Nephron progenitor cell (in vitro differentiated cells): ENCODE measurements at regions not wholly inside any gene's neighbourhood (a gene's known extent, or its start where the extent isn't known, plus 50 kb on each side); places are given as distances from the start of the nearest gene placed in this dataset.
A peak's percentile ranks its signal among the peaks of the same experiment; 100 is the strongest.

ENCODE experiments used
- DNase-seq: peaks from one replicate; pipeline ENCODE4 v3.0.0; 2021
- H3K27ac Mint-ChIP-seq: 2 replicates; pipeline ENCODE4 v1.8.0; 2021; ENCODE audit warnings: mild to moderate bottlenecking, moderate library complexity, mixed read lengths
- H3K27me3 Mint-ChIP-seq: 2 replicates; pipeline ENCODE4 v1.8.0; 2021; ENCODE audit warnings: mild to moderate bottlenecking, low read depth, mixed read lengths; ENCODE audit not compliant: poor library complexity
- H3K36me3 Mint-ChIP-seq: 2 replicates; pipeline ENCODE4 v1.8.0; 2021; ENCODE audit warnings: low read depth, mixed read lengths
- H3K4me1 Mint-ChIP-seq: 2 replicates; pipeline ENCODE4 v1.8.0; 2021; ENCODE audit warnings: mixed read lengths
- H3K4me3 Mint-ChIP-seq: 2 replicates; pipeline ENCODE4 v1.8.0; 2021; ENCODE audit warnings: mild to moderate bottlenecking, moderate library complexity, mixed read lengths
- H3K9me3 Mint-ChIP-seq: 2 replicates; pipeline ENCODE4 v1.8.0; 2021; ENCODE audit warnings: mild to moderate bottlenecking, moderate library complexity, mixed read lengths
- TF ChIP-seq, protein P1 (sequence below): fragments of 200-600 bp; sonication (generic); IDR thresholded peaks from 2 replicates; pipeline ENCODE4 v1.5.0; 2021; ENCODE audit warnings: antibody characterized with exemption

DNA sequence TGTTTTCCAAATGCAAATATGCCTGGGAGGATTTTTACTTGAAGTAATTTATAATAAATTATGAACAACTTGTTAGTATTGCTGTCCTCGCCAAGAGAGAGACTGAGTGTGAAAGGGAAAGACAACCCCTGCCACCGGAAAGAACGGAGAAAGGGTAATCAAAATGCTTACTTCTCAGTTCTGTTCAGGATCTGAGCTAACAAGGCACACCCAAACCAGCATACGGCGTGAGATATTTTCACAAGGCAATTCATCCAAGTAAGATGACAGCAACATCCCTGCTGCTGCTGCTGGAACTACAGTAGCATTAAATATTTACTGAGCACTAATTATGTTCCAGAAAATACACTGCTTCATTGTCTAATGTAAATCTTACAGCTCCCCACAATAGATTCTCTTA is 96.1 kb downstream of the KBTBD8 start:
- DNase-seq, result no peak
- no peak overlapping the region for H3K27ac Mint-ChIP-seq
- H3K4me3 Mint-ChIP-seq, result no peak overlapping the region
- no peaks in the 10 kb centered on the region for H3K4me1 Mint-ChIP-seq
- TF ChIP-seq, protein P1, sequence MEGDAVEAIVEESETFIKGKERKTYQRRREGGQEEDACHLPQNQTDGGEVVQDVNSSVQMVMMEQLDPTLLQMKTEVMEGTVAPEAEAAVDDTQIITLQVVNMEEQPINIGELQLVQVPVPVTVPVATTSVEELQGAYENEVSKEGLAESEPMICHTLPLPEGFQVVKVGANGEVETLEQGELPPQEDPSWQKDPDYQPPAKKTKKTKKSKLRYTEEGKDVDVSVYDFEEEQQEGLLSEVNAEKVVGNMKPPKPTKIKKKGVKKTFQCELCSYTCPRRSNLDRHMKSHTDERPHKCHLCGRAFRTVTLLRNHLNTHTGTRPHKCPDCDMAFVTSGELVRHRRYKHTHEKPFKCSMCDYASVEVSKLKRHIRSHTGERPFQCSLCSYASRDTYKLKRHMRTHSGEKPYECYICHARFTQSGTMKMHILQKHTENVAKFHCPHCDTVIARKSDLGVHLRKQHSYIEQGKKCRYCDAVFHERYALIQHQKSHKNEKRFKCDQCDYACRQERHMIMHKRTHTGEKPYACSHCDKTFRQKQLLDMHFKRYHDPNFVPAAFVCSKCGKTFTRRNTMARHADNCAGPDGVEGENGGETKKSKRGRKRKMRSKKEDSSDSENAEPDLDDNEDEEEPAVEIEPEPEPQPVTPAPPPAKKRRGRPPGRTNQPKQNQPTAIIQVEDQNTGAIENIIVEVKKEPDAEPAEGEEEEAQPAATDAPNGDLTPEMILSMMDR, result no peak
- H3K27me3 Mint-ChIP-seq, result peaks cover 17% of the 10 kb centered on the region
- no peaks in the 10 kb centered on the region for H3K9me3 Mint-ChIP-seq
- no peaks in the 10 kb centered on the region for H3K36me3 Mint-ChIP-seq

DNA sequence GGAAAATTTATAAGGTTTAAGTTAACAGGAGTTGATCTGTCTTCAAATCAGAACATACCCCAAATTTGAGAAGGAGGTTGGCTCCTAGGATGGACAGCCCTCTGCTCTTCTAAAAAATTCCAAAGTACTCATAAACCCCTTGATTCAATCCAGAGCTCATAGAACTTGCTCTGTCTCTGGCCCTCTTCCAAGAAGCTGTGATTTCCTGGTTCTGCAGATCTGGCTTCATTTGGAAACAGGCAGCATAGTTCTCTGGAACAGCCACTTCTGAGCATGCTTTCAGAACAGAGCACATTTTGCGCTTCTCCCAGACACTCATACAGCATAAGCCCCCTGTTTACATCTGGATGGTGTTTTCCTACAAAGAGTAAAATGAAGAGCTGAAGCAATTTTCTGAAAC is 96.7 kb downstream of the KBTBD8 start:
- H3K4me1 Mint-ChIP-seq, result no peaks in the 10 kb centered on the region
- H3K36me3 Mint-ChIP-seq, result no peaks in the 10 kb centered on the region
- TF ChIP-seq, protein P1, result no peak
- H3K4me3 Mint-ChIP-seq, result no peak overlapping the region
- H3K27me3 Mint-ChIP-seq, result peaks cover 17% of the 10 kb centered on the region
- no peak overlapping the region for H3K27ac Mint-ChIP-seq
- no peak for DNase-seq
- H3K9me3 Mint-ChIP-seq, result no peaks in the 10 kb centered on the region

DNA sequence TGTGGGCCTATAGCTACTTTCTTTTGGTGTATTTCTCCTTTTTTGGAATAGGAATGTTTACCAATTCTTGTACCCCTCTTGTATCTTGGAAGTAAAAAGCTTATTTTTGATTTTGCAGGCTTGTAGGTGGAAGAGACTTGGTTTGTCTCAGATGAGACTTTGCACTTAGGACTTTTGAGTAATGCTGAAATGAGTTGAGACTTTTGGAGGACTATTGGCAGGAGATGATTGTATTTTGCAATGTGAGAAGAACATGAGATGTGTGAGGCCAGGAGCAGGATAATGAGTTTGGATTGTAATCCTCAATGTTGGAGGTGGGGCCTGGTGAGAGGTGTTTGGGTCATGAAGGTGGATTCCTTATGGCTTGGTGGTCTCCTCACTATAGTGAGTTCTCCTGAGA is 106.3 kb downstream of the KBTBD8 start:
- H3K36me3 Mint-ChIP-seq, result no peaks in the 10 kb centered on the region

DNA sequence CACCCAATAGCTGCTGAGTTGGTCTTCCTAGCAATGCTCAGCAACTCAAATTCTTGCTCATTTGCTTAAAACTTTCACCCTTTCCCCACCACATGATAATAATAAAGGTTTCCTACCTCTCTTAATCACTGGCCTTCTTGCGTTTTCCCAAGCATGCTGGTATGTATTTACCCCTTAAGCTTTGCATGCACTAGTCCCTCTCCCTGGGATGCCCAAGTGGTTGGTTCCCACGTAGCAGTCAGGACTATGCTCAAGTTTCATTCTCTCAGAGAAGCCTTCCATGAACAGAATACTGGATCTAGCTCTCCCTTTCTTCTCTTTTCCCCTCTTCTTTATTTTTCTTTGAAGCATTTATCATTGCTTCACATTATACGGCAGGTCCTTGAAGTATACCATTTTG is 108.8 kb downstream of the KBTBD8 start:
- Mint-ChIP-seq H3K9me3 (peaks cover 4% of the 10 kb centered on the region), H3K36me3 (no peaks in the 10 kb centered on the region), H3K4me3 (no peak overlapping the region), H3K27me3 (no peaks in the 10 kb centered on the region), H3K27ac (no peak overlapping the region), H3K4me1 (no peaks in the 10 kb centered on the region)
- DNase-seq, result no peak
- TF ChIP-seq, protein P1, result no peak

More for the DNA sequence above, 106.3 kb downstream of the KBTBD8 start:
- Mint-ChIP-seq H3K27me3 (no peaks in the 10 kb centered on the region), H3K9me3 (peaks cover 4% of the 10 kb centered on the region), H3K27ac (no peak overlapping the region), H3K4me1 (no peaks in the 10 kb centered on the region), H3K4me3 (no peak overlapping the region)
- TF ChIP-seq, protein P1, result no peak
- DNase-seq, result no peak

DNA sequence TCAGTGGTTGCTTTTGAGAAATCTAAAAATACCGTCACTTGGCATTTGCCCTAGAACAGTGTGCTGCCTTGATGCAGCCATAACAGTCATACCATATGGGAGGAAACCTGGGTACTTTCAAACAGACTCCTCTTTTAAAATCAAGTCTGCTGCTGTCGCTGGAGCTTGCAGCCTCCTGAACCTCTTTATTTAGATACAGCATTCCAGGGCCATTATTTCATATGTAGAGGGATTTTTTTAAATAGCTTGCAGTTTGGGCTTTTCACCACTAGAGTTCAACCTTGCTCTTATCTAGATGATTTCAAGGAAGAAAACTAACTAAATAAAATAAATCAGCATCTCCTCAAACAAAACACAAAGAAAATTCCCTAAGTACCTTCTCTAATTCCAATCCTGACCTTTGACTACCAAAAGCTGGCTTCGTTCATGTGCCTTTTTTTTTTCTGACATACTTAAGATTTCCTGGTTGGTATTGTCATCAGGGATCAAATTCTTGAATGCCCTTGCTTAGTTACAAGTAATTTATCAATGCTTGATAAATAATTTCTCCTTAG is 111.6 kb downstream of the KBTBD8 start:
- DNase-seq, result no peak
- TF ChIP-seq, protein P1, result peak; percentile 71

DNA sequence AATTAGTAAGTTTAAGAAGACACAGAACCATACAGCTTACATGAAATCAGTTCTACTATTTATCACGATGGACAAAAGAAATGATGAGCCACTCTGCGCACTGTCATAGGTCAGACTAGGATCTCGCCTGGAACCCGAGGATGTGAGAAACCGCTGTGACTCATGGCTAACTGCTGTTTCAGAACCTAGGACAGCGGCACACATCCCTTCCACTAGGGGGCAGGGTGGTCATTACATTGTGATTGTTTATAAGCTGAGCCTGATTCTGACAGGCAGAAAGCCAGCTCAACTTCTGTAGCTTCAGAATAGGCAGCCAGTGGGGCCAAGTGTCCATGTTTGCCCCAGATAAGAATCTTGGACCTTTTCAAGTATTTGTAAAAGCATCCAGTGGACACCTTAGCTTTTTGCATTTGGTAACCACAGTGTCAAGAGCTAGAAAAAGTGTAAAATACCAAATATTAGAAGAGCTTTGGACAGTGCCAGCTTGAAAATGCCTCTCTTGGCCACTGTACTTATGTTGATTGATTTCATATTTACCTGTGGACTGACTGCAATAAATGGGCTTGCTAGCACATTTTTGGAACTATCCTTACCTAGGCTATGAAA is 115.8 kb downstream of the KBTBD8 start:
- Mint-ChIP-seq H3K27ac (no peak overlapping the region), H3K36me3 (no peaks in the 10 kb centered on the region), H3K4me3 (no peak overlapping the region), H3K9me3 (no peaks in the 10 kb centered on the region), H3K27me3 (peaks cover 6% of the 10 kb centered on the region), H3K4me1 (no peaks in the 10 kb centered on the region)
- TF ChIP-seq, protein P1, result peak; percentile 83
- DNase-seq, result peak; percentile 87

More for the DNA sequence above, 111.6 kb downstream of the KBTBD8 start:
- H3K9me3 Mint-ChIP-seq, result no peaks in the 10 kb centered on the region
- H3K4me3 Mint-ChIP-seq, result no peak overlapping the region
- no peaks in the 10 kb centered on the region for H3K36me3 Mint-ChIP-seq
- no peak overlapping the region for H3K27ac Mint-ChIP-seq
- no peaks in the 10 kb centered on the region for H3K27me3 Mint-ChIP-seq
- H3K4me1 Mint-ChIP-seq, result no peaks in the 10 kb centered on the region
